K562 (cell line): ENCODE measurements at regions not wholly inside any gene's neighbourhood (a gene's known extent, or its start where the extent isn't known, plus 50 kb on each side); places are given as distances from the start of the nearest gene placed in this dataset.

Experiments used
- ATAC-seq: fragments of 200-7000 bp; cut with Tn5 transposase; 3 replicates; pipeline ENCODE4 v1.9.1; 2020; ENCODE audit warnings: moderate library complexity
- BruUV-seq: library from RNA; stranded (reverse); fragments of 400-500 nt; replicated peaks from 2 replicates; lab custom pipeline; 2021; lab: Mats Ljungman, UMichigan
- CTCF ChIA-PET: fragments of 300-600 bp; formaldehyde crosslinking; extraction: SDS; loops from one replicate; lab custom pipeline; 2021; ENCODE audit warnings: low intra/inter-chr PET ratio; lab: Yijun Ruan, JAX
- POLR2A ChIA-PET: fragments of 300-600, 350-650 bp; sonication (Branson Sonifier 250); formaldehyde crosslinking; extraction: SDS; loops from one replicate; lab custom pipeline; 2021; ENCODE audit warnings: antibody characterized with exemption, inconsistent platforms; lab: Yijun Ruan, JAX
- DNase-seq, 4 experiments: peaks; one replicate each; pipeline versions ENCODE4 v3.0.0 to v3.0.0-alpha.2; 2011 to 2018; ENCODE audit warnings: low spot score in 3 of 4, mixed read lengths in 3 of 4; ENCODE audit errors: extremely low read depth in 1 of 4
- FAIRE-seq: peaks from 2 replicates; lab custom pipeline; 2011; peaks lifted over from hg19 to GRCh38; lab: Jason Lieb, UNC
- H2AFZ ChIP-seq: 2 replicates; pipeline ENCODE4 v1.6.0; 2011; ENCODE audit warnings: low read depth, low read length, control low read depth, inconsistent platforms
- H3K27ac ChIP-seq: fragments of 200-600 bp; 3 replicates; pipeline ENCODE4 v1.8.0; 2011; ENCODE audit warnings: low read depth, mild to moderate bottlenecking, control low read depth, inconsistent platforms, low read length, moderate library complexity, mixed read lengths; ENCODE audit errors: extremely low read depth
- H3K27me3 ChIP-seq, 2 experiments: fragments of 300-600 bp in 1 of 2; 2 replicates in 1 of 2; 3 replicates in 1 of 2; pipeline versions ENCODE4 v1.6.0 to v1.8.0; 2011; ENCODE audit warnings: inconsistent platforms in 2 of 2, low read length in 2 of 2, mild to moderate bottlenecking in 1 of 2, mixed read lengths in 1 of 2, moderate library complexity in 1 of 2; ENCODE audit not compliant: control insufficient read depth in 2 of 2, insufficient read depth in 2 of 2
- H3K36me3 ChIP-seq: fragments of 300-600 bp; 3 replicates; pipeline ENCODE4 v1.8.0; 2011; ENCODE audit warnings: mild to moderate bottlenecking, low read length, inconsistent platforms; ENCODE audit not compliant: control insufficient read depth, insufficient read depth
- H3K4me1 ChIP-seq, 2 experiments: fragments of 200-600 bp in 1 of 2; replicated peaks in 1 of 2; 2 replicates in 1 of 2; 3 replicates in 1 of 2; pipeline versions ENCODE4 v1.5.1 to v1.8.0; 2011; ENCODE audit warnings: inconsistent platforms in 2 of 2, low read length in 2 of 2, mild to moderate bottlenecking in 1 of 2, mixed read lengths in 1 of 2, moderate library complexity in 1 of 2; ENCODE audit not compliant: control insufficient read depth in 2 of 2, insufficient read depth in 2 of 2
- H3K4me2 ChIP-seq: 2 replicates; pipeline ENCODE4 v1.6.1; 2011; ENCODE audit warnings: low read length, control low read depth, inconsistent platforms, mixed read lengths; ENCODE audit not compliant: insufficient read depth
- H3K4me3 ChIP-seq: fragments of 200-600 bp; sonication (generic), shearing (Covaris generic); 2 replicates; pipeline ENCODE4 v1.5.1; 2016; ENCODE audit warnings: control low read depth, inconsistent platforms
- H3K79me2 ChIP-seq: fragments of 200-600 bp; 3 replicates; pipeline ENCODE4 v1.8.0; 2011; ENCODE audit warnings: low read length, inconsistent platforms; ENCODE audit not compliant: control insufficient read depth, insufficient read depth
- H3K9ac ChIP-seq, 2 experiments: 2 replicates each; pipeline versions ENCODE4 v1.6.0 to v1.6.1; 2011; ENCODE audit warnings: low read depth in 2 of 2, low read length in 2 of 2, control low read depth in 1 of 2, inconsistent platforms in 1 of 2, mild to moderate bottlenecking in 1 of 2, mixed read lengths in 1 of 2; ENCODE audit not compliant: insufficient read depth in 1 of 2
- H3K9me1 ChIP-seq: one replicate; pipeline ENCODE4 v1.6.0; 2011; ENCODE audit warnings: inconsistent platforms, mild to moderate bottlenecking, low read length, moderate library complexity; ENCODE audit not compliant: control insufficient read depth, insufficient read depth
- H3K9me3 ChIP-seq: replicated peaks from 2 replicates; pipeline ENCODE4 v1.5.1; 2011; ENCODE audit warnings: low read depth, low read length, inconsistent platforms; ENCODE audit not compliant: control insufficient read depth, insufficient read depth
- H4K20me1 ChIP-seq: replicated peaks from 2 replicates; pipeline ENCODE4 v1.6.1; 2011; ENCODE audit warnings: low read length, inconsistent platforms, mixed read lengths; ENCODE audit not compliant: control insufficient read depth, insufficient read depth
- BDP1 ChIP-seq: IDR thresholded peaks from 3 replicates; pipeline ENCODE4 v1.6.1; 2011; ENCODE audit not compliant: insufficient read length, insufficient read depth
- ETS2 ChIP-seq: IDR thresholded peaks from 2 replicates; pipeline ENCODE4 v1.6.1; 2016; ENCODE audit warnings: borderline replicate concordance, missing genetic modification characterization, mild to moderate bottlenecking, moderate library complexity, missing compliant biosample characterization; ENCODE audit not compliant: poor library complexity, severe bottlenecking
- GATA2 ChIP-seq: sonication (generic); formaldehyde crosslinking; IDR thresholded peaks from 2 replicates; pipeline ENCODE4 v1.4.0; 2020; ENCODE audit warnings: mild to moderate bottlenecking, missing genetic modification reagents
- GATAD2B ChIP-seq: fragments of 450-650 bp; IDR thresholded peaks from 2 replicates; pipeline ENCODE4 v1.6.1; 2017; ENCODE audit warnings: mild to moderate bottlenecking, borderline replicate concordance
- IRF2 ChIP-seq: sonication (generic); formaldehyde crosslinking; IDR thresholded peaks from 2 replicates; pipeline ENCODE4 v1.8.1; 2022; ENCODE audit warnings: mild to moderate bottlenecking, missing genetic modification reagents
- JUNB ChIP-seq: fragments of 450-650 bp; formaldehyde crosslinking; conservative IDR thresholded peaks from 2 replicates; pipeline ENCODE4 v1.4.0; 2020; ENCODE audit warnings: mild to moderate bottlenecking
- MTF1 ChIP-seq: fragments of 250-450 bp; sonication (Bioruptor Pico); IDR thresholded peaks from 2 replicates; pipeline ENCODE4 v1.9.0; 2021; ENCODE audit warnings: moderate library complexity, mild to moderate bottlenecking, inconsistent platforms, borderline replicate concordance
- NCOA4 ChIP-seq: fragments of 450-650 bp; IDR thresholded peaks from 2 replicates; pipeline ENCODE4 v1.6.1; 2018; ENCODE audit warnings: mild to moderate bottlenecking; ENCODE audit not compliant: partially characterized antibody
- NONO ChIP-seq, 2 experiments: fragments of 200-400 bp in 1 of 2; fragments of 450-650 bp in 1 of 2; formaldehyde crosslinking in 1 of 2; IDR thresholded peaks; 2 replicates each; pipeline ENCODE4 v1.6.1; 2017; ENCODE audit warnings: low read depth in 2 of 2, mild to moderate bottlenecking in 2 of 2, moderate library complexity in 2 of 2, low read length in 1 of 2
- PBX2 ChIP-seq, 2 experiments: IDR thresholded peaks in 1 of 2; conservative IDR thresholded peaks in 1 of 2; 2 replicates each; pipeline ENCODE4 v1.6.1; 2016; ENCODE audit warnings: low read depth in 2 of 2, mild to moderate bottlenecking in 1 of 2, missing compliant biosample characterization in 1 of 2, missing genetic modification characterization in 1 of 2, moderate library complexity in 1 of 2
- SMAD2 ChIP-seq: fragments of 150-350 bp; IDR thresholded peaks from 2 replicates; pipeline ENCODE4 v1.6.1; 2014; ENCODE audit warnings: low read depth, mild to moderate bottlenecking, low read length
- ZBTB17 ChIP-seq: fragments of 450-650 bp; formaldehyde crosslinking; IDR thresholded peaks from 2 replicates; pipeline ENCODE4 v1.4.0; 2020; ENCODE audit warnings: mild to moderate bottlenecking
- ZC3H11A ChIP-seq: IDR thresholded peaks from 2 replicates; pipeline ENCODE4 v1.6.1; 2012; ENCODE audit warnings: low read depth, low read length, improper control_type of control experiment
- ZNF212 ChIP-seq: fragments of 450-650 bp; formaldehyde crosslinking; IDR thresholded peaks from 2 replicates; pipeline ENCODE4 v1.4.0; 2020; ENCODE audit warnings: mild to moderate bottlenecking
- in situ Hi-C: fragments of 300-500 bp; cut with MboI; formaldehyde crosslinking; loops from 4 replicates; pipeline ENCODE4 v1.15.0; 2018; ENCODE audit warnings: inconsistent platforms, mixed read lengths
- intact Hi-C: fragments of 100-400 bp; cut with micrococcal nuclease; formaldehyde crosslinking; loops from 2 replicates; pipeline ENCODE4 v1.14.2; 2022
- TF ChIP-seq, protein P1 (sequence below): fragments of 450-650 bp; IDR thresholded peaks from one replicate; pipeline ENCODE4 v1.6.1; 2018; ENCODE audit warnings: mild to moderate bottlenecking, moderate library complexity; ENCODE audit not compliant: partially characterized antibody
- TF ChIP-seq, protein P2 (sequence below): sonication (generic); formaldehyde crosslinking; IDR thresholded peaks from 2 replicates; pipeline ENCODE4 v1.8.1; 2023; ENCODE audit warnings: mild to moderate bottlenecking, missing genetic modification reagents

DNA sequence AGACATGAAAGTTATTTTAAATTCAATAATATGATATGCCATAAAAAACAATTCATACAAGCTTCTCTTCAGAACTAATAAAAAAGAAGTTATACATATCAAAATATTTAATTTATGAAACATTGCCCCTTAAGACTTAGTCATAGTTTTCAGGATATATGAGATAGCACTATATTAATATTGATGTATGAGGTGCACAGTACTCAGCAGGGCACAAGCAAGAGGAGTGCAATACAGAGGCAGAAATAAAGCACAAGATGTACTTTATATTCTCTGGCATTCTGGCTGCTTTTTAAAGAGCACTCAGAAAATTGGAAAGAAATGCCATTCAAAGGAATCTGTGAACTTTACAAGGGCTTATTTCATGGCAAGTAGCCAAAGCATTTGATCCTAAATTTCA, 274.9 kb downstream of the CPXCR1 start:
- no peak overlapping the region for H3K27ac ChIP-seq
- H3K4me2 ChIP-seq: no peak overlapping the region
- BruUV-seq: no TSS peak
- no peak for DNase-seq
- in situ Hi-C loops (no loop called here), intact Hi-C loops (no loop called here)
- ChIA-PET POLR2A (no interaction called here), CTCF (no interaction called here)
- no peaks in the 10 kb centered on the region for H3K9me3 ChIP-seq
- no peaks in the 10 kb centered on the region for H3K9me1 ChIP-seq
- no peaks in the 10 kb centered on the region for H3K36me3 ChIP-seq
- H3K27me3 ChIP-seq: no peaks in the 10 kb centered on the region
- no peak overlapping the region for H3K4me3 ChIP-seq
- H3K4me1 ChIP-seq: no peaks in the 10 kb centered on the region
- no peak for ATAC-seq
- H3K9ac ChIP-seq: no peak overlapping the region
- no peaks in the 10 kb centered on the region for H4K20me1 ChIP-seq
- no peaks in the 10 kb centered on the region for H3K79me2 ChIP-seq
- no peak for FAIRE-seq
- H2AFZ ChIP-seq: no peak overlapping the region
- TF ChIP-seq JUNB (CRISPR knock-in tag) (no peak), PBX2 (CRISPR knock-in tag; IDR thresholded peaks at IDR 0.05; ENCODE audit: low read depth) (no peak), PBX2 (tag; conservative IDR thresholded peaks at IDR 0.05; ENCODE audit: low read depth) (no peak), NCOA4 (no peak), ETS2 (no peak), NONO (IDR thresholded peaks at IDR 0.05; ENCODE audit: low read depth in 2 of 2, low read length in 1 of 2) (no peak), ZBTB17 (CRISPR knock-in tag) (no peak), ZNF212 (CRISPR knock-in tag) (no peak), GATAD2B (no peak), MTF1 (CRISPR knock-in tag) (no peak), SMAD2 (no peak), GATA2 (CRISPR knock-in tag) (no peak), ZC3H11A (no peak), BDP1 (no peak), IRF2 (CRISPR knock-in tag) (no peak)
- TF ChIP-seq, protein P1, sequence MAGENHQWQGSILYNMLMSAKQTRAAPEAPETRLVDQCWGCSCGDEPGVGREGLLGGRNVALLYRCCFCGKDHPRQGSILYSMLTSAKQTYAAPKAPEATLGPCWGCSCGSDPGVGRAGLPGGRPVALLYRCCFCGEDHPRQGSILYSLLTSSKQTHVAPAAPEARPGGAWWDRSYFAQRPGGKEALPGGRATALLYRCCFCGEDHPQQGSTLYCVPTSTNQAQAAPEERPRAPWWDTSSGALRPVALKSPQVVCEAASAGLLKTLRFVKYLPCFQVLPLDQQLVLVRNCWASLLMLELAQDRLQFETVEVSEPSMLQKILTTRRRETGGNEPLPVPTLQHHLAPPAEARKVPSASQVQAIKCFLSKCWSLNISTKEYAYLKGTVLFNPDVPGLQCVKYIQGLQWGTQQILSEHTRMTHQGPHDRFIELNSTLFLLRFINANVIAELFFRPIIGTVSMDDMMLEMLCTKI: no peak
- TF ChIP-seq, protein P2, sequence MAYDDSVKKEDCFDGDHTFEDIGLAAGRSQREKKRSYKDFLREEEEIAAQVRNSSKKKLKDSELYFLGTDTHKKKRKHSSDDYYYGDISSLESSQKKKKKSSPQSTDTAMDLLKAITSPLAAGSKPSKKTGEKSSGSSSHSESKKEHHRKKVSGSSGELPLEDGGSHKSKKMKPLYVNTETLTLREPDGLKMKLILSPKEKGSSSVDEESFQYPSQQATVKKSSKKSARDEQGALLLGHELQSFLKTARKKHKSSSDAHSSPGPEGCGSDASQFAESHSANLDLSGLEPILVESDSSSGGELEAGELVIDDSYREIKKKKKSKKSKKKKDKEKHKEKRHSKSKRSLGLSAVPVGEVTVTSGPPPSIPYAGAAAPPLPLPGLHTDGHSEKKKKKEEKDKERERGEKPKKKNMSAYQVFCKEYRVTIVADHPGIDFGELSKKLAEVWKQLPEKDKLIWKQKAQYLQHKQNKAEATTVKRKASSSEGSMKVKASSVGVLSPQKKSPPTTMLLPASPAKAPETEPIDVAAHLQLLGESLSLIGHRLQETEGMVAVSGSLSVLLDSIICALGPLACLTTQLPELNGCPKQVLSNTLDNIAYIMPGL (CRISPR knock-in tag): no peak
